Loucy (cell line): ENCODE measurements at regions not wholly inside any gene's neighbourhood (a gene's known extent, or its start where the extent isn't known, plus 50 kb on each side); places are given as distances from the start of the nearest gene placed in this dataset.

Experiments
- EZH2phosphoT487 ChIP-seq: fragments of 200-600 bp; IDR thresholded peaks from 2 replicates; pipeline ENCODE4 v1.6.1; 2018; ENCODE audit warnings: antibody characterized with exemption, mild to moderate bottlenecking, moderate library complexity, borderline replicate concordance
- TF ChIP-seq, protein P1 (sequence below): fragments of 200-600 bp; sonication (generic); conservative IDR thresholded peaks from 2 replicates; pipeline ENCODE4 v1.5.1; 2014; ENCODE audit warnings: mild to moderate bottlenecking, antibody characterized with exemption, low read length

DNA sequence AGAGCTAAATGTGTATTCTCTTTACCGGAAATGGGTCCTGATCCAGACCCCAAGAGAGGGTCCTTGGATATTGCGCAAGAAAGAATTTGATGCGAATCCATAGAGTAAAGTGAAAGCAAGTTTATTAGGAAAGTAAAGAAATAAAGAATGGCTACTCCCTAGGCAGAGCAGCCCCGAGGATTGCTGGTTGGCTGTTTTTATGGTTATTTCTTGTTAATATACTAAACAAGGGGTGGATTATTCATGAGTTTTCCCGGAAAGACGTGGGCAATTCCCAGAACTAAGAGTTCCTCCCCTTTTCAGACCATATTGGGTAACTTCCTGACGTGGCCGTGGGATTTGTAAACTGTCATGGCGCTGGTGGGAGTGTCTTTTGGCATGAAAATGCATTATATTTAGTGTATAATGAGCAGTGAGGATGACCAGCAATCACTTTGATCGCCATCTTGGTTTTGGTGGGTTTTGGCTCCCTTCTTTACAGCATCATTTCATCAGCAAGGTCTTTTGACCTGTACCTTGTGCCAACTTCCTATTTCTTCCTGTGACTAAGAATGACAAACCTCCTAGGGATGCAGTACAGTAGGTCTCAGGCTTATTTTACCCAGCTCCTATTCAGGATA, 60.4 kb downstream of the ARL4A start:
- TF ChIP-seq, protein P1, sequence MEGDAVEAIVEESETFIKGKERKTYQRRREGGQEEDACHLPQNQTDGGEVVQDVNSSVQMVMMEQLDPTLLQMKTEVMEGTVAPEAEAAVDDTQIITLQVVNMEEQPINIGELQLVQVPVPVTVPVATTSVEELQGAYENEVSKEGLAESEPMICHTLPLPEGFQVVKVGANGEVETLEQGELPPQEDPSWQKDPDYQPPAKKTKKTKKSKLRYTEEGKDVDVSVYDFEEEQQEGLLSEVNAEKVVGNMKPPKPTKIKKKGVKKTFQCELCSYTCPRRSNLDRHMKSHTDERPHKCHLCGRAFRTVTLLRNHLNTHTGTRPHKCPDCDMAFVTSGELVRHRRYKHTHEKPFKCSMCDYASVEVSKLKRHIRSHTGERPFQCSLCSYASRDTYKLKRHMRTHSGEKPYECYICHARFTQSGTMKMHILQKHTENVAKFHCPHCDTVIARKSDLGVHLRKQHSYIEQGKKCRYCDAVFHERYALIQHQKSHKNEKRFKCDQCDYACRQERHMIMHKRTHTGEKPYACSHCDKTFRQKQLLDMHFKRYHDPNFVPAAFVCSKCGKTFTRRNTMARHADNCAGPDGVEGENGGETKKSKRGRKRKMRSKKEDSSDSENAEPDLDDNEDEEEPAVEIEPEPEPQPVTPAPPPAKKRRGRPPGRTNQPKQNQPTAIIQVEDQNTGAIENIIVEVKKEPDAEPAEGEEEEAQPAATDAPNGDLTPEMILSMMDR = no peak
- TF ChIP-seq EZH2phosphoT487 = no peak
